Amniotic stem cell (primary cell): ENCODE measurements at regions not wholly inside any gene's neighbourhood (a gene's known extent, or its start where the extent isn't known, plus 50 kb on each side); places are given as distances from the start of the nearest gene placed in this dataset.
"Not testable (repeated sequence)": the region's sequence is repeated elsewhere in the genome, so short reads cannot be mapped to it uniquely, and the experiment has no call there.

Experiments
- DNase-seq: peaks from one replicate; lab custom pipeline; 2025; lab: John Stamatoyannopoulos, UW

DNA sequence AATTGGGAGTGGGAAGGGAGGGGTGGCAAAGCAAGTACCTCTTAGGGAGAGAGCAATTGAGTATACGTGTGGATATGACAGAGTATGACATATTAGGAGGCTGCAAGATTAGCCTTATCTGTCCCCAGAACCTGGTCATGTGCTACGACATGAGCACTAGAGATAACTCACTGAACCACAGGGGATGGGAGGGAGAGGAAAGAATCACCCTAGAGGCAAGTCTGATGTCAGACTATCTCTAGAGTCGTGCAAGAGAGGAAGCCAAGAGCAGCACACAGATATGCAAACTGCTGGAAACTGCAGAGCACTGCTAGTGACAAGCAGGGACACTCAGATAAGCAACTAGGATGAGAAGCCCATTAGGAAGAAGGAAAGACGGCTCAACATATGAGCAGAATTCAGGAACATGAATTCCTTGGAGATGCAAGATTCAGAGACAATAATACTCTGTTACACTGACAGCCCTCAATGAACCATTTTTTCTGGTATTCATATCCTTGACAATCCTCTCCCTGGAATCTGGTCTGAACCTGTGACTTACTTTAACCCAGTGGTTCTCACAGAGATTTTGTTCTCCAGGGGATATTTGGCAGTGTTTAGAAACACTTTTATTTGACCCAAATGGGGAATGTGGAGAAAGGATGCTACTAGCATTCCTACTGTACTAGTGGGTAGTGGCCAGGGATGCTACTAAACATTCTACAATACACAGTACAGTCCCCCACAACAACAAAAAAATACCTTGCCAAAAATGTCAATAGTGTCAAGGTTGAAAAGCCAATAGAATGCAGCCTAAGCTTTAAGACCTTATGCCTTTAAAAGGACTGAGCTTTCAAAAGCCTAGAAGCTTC, 84.0 kb upstream of the BMP2K start:
- DNase-seq: no peak

DNA sequence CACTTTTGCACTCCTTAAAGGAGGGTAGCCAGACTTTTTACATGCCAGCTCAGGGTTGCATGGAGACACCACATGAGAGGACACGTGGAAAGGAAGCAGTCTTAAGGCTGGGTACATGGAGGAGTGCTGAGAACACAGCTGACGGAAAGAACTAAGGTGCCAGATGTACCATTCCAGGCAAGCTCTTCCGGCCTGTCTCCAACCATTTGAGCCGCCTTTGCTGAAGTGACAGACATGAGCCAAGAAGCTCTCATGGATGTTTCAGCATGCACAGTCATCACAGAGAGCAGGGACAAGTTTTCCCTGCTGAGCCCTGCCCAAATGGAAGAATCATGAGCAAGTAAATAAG, 83.4 kb upstream of the BMP2K start:
- no peak for DNase-seq

DNA sequence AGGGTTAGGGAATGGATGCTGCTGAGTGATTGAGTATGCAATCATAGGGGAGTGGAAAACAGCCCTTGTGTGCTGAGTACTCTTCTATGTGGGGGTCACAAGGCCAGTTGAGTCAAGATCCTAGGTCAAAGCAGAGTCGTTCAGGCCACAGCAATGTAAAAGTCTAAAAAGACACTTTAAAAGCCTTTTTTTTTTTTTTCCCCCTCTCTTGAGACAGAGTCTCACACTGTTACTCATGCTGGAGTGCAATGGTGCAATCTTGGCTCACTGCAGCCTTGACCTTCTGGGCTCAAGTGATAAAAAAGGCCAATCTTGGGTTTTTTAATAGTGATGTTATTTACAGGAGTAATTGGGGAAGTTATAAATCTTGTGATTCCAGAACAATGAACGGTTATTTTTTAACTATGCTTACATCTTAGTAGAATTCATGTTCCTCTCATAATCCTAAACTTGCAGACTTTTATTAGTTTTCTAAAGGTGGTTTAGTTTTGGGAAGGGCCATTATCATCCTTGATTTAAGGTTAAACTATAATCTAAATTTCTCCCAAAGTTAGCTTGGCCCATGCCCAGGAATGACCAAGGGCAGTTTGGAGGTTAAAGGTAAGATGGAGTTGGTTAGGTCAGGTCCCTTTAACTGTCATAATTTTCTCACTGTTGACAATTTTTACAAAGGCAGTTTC, 82.2 kb upstream of the BMP2K start:
- DNase-seq: no peak

DNA sequence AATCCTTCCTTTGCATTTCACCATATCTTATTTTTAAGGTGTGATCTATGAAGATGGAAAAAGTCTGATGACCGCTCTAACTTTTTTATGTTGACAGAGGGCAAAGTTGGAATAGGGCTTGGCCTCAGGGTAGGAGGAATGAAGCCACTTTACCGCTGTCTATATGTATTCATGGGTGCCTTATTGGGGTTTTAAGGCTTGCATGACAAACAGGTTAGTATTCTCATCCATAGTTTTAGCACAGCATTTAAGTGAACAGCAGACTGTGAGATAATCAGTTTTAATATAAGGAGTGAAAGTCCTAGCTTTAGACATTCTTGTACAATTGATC, 81.7 kb upstream of the BMP2K start:
- DNase-seq: no peak

DNA sequence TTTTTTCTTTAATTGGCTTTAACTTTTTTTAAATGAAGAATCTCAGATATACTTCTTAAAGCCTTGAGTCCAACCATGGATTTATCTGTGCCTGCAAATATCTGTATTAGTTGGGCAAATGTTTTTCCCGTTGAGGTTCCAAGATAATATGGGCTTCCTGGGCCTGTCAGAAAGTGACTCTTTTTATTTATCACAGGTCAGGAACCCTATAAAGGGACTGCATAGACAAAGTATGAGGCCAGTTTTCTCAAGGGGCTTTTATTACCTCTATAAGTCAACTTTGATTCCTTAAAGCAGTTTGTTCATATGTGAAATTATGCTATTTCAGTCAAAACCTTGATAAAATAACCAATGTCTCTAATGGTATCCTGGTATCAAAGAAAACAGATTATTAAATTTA, 80.2 kb upstream of the BMP2K start:
- DNase-seq: no peak

DNA sequence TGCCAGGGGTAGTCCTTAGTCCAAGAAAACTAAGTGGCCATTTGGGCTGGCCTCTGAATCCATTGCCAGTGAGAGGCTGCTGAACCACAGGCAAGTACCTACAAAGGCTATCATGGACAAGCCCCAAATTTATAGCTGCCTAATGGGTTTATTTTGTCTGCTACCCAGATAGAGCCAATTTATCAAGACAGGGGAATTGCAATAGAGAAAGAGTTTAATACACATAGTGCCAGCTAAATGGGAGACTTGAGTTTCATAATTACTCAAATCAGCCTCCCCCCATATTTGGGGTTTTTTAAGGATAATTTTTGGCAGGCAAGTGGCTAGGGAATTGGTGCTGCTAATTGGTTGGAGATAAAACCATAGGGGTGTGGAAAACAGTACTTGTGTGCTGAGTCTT, 73.1 kb upstream of the BMP2K start:
- DNase-seq: no peak

DNA sequence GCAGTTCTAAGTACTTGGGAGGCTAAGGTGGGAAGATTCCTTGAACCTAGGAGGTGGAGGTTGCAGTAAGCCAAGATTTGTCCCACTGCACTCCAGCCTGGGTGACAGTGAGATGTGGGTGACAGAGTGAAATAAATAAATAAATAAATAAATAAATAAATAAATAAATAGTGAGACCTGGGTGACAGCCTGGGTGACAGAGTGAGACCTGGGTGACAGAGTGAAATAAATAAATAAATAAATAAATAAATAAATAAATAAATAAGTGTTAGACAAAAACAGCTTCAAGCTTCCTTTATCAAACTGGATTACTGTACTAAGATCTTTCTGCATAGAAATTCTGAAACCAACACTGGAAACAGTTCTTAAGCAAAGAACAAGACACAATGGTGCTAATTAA, 71.8 kb upstream of the BMP2K start:
- no peak for DNase-seq

DNA sequence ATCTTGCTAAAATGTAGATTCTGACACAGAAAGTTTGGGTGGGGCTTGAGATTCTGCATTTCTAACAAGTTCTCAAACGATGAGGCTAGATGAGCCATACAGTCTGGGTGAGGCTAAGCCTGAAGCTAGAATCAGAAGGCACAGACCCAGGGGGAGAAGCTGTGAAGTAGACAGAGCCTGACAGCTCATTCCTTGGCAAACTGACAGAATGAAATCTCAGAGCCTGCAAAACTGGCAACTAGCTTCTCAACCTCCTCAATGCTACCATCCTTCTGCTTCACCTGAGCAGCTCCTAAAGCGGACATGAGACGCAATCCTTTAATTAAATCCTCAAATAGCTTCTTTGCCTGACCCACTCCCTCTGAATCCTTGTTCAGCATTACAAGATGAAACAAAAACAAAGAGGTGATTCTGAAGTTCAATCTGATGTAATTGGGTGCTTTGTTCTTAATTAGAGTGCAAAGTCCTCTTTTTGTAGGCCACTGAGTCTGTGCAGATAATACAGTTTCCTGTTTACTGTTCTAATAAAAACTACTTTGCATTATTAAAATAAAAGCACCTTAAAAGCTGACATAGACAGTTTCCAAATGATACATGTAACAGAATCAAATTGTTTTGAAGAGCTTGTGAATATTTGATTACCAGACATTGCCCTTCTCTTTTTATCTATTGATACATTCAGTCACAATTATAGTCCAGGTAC, 71.0 kb upstream of the BMP2K start:
- peak; percentile 5 for DNase-seq

DNA sequence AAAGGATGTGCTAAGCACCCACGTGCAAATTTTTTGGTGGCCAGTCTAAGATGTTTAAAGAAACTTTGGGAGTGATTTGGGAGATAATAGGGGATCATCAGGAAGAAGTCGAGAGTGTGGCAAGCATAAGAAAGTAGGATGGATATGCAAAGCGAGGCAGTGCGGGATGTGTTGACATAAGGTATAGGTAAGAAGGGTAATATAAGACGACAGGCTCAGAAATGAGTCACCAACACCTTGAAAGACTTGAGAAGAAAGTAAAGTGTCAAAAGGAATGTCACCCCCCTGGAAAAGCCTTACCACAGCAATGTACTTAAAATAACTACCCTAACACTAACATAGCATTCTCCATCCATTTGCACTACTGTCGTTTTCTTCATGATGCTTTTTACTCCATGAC, 69.8 kb upstream of the BMP2K start:
- DNase-seq: no peak

DNA sequence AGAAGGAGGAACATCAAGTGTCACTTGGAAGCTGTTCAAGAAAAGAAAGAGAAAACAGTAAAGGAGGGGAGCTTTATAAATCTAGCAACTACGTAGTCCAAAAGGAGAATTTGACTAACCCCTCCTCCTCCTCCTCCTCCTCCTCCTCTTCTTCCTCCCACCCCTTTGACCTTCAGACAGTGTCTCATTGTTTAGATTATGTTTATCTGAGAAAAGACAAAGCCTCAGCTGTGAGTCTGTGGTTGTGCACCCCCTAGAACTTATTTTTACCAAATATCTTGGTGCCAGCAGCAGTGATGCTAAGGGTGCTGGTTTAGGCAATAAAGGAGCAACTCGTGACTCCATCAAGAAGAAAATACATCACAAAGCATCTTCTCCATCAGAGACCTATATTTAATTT, 68.9 kb upstream of the BMP2K start:
- no peak for DNase-seq

DNA sequence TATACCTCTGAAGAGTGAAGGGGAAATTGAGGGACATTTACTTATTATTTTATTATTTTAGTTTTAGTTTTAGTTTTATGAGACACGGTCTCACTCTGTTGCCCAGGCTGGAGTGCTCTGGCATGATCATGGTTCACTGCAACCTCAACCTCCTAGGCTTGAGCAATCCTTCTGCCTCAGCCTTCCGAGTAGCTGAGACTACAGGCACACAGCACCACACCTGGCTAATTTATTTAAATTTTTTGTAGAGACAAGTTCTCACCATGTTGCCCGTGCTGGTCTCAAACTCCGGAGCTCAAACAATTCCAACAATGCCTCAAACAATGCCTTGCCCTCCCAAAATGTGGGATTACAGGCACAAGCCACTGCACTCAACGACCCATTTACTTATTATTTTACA, 68.4 kb upstream of the BMP2K start:
- no peak for DNase-seq

DNA sequence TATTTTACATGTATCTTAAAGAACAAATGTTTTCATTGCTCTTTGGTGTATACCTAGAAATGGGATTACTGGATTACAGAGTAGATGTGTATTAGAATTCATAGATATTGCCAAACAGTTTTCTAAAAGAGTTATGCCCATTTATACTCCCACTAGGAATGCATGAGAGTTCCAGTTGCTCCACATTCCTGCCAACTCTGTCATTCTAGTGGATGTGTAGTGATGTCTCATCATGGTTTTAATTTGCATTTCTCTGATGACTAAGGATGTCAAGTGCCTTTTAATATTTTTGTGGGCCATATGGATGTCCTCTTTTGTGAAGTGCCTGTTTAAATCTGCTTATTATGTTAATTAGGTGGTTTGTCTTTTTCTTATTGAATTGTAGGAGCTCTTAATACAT, 65.6 kb upstream of the BMP2K start:
- no peak for DNase-seq

DNA sequence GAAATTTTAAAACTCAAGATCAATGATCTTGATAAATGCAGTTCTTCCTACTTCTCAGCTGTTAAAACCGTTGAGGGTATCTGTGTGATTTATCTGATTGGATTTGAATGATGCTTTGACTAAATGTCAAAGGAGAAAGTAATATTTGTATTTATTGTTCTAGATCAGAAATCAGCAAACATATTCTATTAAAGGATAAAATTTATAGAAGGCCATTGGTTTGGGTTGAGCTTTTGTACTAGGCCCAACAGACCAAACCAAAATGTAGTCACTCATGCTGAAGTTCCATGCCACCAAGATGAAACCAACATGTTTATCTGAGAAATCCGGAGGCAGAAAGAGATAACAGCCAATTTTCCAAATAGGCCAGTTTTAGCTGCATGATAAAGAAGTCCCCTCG, 64.5 kb upstream of the BMP2K start:
- DNase-seq: no peak

DNA sequence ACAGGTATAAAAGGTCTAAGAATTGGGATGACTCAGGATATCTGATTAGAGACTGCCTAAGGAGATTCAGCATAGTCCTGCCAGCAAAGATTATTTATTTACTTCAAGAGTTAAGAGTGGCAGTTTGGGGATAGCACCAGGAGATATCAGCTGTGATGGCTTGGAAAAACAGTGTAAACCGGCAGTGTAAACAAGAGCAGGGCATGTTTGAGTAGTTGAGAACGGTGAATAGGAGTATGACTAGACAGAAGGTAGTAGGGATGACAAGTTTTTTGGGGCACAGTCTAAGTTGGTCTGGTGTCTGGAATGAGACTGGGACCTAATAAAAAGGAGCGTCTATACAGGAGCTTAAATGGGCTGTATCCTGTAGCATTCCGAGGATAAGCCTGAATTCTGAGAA, 61.6 kb upstream of the BMP2K start:
- DNase-seq: not testable (repeated sequence)

DNA sequence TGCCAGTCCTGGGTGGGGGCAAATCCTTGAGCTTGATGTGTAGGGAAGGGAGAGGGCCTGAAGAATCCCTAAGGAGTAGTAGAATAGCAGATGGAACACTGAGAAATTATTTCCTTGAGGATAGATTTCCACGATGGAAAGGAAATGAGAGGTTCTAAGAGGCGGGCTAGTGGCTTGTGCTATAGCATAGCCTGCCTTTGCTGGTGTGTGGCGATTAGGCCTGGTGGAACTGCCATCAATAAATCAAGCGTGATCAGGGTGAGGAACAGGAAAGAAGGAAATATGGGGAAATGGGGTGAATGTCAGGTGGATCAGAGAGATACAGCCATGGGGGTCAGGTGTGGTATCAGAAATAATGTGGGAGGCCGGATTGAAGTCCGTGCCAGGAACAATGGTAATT, 60.8 kb upstream of the BMP2K start:
- not testable (repeated sequence) for DNase-seq

DNA sequence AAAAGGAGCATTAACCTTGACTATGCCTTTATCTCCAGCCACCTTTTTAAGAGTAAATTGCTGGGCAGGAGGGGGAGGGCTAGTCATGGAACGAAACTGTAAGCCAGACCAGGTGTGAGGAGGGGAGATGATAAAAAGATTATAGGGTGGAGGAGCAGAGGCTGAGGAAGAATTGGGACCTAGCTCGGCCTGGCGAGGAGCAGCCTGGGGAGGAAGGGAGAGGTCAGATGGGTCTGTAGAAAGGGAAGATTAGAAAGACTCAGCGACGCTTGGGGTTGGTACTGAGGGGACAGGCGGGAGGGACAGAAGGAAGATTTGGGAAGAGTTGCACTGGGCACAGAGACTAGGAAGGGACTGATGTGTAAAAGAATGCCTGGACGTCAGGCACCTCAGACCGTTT, 58.4 kb upstream of the BMP2K start:
- DNase-seq: not testable (repeated sequence)

DNA sequence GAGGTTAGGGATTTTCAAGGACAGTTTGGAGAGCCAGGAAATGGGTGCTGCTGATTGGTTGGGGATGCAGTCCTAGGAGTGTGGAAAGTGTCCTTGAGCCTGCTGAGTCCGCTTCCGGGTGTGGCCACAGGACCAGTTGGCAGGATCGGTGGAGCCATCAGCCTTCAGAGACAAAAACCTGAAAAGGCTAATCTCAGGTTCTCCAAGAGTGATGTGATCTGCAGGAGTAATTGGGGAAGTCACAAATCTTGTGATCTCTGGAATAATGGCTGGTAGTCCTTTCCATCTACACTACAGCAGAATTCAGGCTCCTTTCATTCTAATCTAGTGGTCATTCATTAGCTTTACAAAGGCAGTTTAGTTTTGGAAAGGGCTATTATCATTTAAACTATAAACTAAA, 55.9 kb upstream of the BMP2K start:
- DNase-seq: no peak

DNA sequence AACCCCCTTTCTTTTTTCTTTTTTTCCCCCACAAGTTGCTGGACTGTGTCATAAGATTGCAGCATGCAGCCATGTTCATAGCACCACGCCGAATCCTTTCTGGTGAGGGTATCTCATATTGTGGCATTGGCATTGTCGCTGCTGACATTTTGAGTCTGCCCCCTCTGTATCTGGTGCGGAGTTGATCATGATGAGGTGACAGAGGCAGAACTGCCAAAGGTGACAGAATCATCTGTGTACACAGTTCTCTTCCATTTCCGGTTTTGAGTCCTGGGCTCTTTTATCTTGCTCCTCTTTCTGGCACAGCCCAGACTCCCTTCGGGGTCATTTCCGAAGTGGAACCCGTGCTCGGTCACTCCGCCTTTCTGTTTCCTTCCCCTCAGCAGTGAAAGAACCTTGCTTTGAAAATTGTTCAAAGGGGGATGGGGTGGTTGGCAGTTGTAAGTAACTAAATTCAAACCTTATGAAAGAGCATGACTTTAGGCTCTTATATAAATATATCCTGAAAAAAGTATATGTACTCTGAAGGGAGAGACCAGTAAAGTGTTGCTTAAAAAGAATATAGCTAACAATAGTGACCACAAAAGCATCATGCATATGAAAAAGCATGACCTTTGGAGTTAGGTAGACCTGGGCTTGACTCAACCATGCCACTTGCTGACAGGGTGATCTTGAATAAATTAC, 55.0 kb upstream of the BMP2K start:
- no peak for DNase-seq

DNA sequence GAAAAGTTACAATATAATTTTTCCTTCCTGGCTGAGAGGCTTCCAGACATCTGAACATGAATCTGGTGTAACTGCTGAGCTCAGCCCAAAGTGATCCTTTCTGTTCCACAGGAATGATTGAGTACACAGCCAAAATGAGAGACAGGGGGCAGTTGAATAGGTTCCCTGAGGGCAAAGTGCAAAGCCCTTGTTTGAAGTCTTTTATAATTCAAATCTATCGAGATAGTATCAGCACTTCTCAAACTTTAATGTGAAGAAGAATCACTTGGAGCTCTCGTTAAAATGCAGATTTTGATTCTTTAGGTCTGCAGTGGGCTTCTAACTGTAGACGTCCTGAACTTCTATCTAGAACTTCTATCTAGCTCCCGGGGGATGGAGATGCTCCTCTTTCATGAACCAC, 54.4 kb upstream of the BMP2K start:
- DNase-seq: no peak

DNA sequence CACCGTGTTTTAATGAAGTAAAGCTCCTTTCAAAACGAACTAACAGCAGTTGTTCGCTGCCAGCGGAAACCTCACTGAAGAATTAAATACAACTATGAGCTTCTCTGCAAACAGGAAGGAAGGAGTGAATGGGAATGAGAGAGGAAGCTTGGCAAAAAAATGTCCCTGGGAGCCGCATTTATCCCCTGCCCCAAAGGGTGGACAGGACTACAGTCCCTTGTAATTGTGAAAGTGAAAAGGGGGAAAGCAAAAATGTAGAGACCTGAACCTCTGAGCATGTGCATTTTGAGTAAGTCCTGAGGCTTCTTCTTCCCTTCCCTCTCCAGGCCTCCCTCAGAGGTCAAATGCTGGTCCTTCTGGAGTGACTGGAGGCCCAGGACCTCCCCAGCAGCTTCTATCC, 53.8 kb upstream of the BMP2K start:
- DNase-seq: no peak

DNA sequence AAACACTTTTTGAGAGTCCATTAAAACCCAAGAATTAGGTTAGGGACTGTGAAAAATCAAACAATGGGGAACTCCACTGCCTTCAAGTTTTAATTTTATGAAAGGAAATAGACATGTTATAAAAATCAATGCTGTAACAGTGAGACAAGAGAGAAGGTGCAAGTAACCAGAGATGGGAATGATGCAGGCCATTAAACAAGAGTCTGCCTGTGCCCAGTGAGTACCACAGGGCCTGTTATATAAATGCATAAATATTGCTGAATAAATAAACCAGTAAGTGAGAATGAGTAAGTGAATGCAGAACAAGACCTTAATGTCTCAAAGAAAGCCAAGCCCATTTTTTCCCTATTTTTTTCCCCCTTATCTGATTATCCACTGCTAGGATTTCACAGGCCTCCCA, 53.3 kb upstream of the BMP2K start:
- DNase-seq: no peak
